B cell (primary cell): ENCODE measurements at regions not wholly inside any gene's neighbourhood (a gene's known extent, or its start where the extent isn't known, plus 50 kb on each side); places are given as distances from the start of the nearest gene placed in this dataset.

Experiments used
- EZH2 ChIP-seq: IDR thresholded peaks from 2 replicates; pipeline ENCODE4 v1.6.1; 2012; ENCODE audit warnings: borderline replicate concordance, low read depth, mild to moderate bottlenecking, moderate library complexity, low read length; ENCODE audit not compliant: insufficient read depth, poor library complexity, severe bottlenecking
- TF ChIP-seq, protein P1 (sequence below): fragments of 200-600 bp; IDR thresholded peaks from one replicate; pipeline ENCODE4 v1.8.0; 2022; ENCODE audit warnings: antibody characterized with exemption, mild to moderate bottlenecking

DNA sequence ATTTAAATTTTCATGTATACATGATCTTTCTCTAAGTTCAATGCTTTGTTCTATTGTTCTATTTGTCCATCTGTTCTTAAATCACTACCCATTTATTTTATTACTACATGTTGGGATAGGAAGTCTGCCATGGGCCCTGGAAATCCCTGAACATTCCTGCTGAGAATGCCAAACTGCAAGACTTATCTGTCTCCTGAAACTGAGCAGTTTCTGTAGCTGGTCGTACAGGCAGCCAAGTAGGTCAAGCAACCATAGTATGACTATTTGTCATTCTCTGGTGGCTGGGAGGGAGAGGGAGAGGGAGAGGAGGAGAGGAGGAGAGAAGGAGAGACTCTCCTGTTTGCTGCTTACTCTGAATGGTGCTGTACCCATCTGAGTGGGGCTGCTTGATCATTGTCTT, 82.8 kb upstream of the SNX19 start:
- TF ChIP-seq, protein P1, sequence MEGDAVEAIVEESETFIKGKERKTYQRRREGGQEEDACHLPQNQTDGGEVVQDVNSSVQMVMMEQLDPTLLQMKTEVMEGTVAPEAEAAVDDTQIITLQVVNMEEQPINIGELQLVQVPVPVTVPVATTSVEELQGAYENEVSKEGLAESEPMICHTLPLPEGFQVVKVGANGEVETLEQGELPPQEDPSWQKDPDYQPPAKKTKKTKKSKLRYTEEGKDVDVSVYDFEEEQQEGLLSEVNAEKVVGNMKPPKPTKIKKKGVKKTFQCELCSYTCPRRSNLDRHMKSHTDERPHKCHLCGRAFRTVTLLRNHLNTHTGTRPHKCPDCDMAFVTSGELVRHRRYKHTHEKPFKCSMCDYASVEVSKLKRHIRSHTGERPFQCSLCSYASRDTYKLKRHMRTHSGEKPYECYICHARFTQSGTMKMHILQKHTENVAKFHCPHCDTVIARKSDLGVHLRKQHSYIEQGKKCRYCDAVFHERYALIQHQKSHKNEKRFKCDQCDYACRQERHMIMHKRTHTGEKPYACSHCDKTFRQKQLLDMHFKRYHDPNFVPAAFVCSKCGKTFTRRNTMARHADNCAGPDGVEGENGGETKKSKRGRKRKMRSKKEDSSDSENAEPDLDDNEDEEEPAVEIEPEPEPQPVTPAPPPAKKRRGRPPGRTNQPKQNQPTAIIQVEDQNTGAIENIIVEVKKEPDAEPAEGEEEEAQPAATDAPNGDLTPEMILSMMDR: no peak
- no peak for TF ChIP-seq EZH2
